ENCODE measurements at regions not wholly inside any gene's neighbourhood (a gene's known extent, or its start where the extent isn't known, plus 50 kb on each side); places are given as distances from the start of the nearest gene placed in this dataset.

DNA sequence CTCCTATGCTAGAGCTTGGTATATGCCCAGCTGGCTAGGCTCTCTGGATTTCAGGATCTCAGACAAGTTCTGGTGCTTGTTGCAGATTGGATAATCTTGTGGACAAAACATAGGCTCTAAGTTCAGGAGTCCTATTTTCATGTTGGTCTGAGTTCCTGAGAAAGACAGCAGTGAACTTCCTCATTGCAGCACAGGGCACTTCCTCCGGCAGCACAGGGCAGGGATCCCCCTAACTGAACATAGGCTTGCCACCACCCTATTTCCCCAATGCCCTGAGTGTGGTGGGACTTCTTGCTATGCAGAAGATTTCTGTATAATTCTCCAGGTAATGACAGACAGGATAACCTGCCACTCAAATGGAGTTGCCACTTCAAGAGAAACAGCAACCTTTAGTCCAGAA is 220.1 kb downstream of the PIK3R1 start:
- TF ChIP-seq, protein P1, sequence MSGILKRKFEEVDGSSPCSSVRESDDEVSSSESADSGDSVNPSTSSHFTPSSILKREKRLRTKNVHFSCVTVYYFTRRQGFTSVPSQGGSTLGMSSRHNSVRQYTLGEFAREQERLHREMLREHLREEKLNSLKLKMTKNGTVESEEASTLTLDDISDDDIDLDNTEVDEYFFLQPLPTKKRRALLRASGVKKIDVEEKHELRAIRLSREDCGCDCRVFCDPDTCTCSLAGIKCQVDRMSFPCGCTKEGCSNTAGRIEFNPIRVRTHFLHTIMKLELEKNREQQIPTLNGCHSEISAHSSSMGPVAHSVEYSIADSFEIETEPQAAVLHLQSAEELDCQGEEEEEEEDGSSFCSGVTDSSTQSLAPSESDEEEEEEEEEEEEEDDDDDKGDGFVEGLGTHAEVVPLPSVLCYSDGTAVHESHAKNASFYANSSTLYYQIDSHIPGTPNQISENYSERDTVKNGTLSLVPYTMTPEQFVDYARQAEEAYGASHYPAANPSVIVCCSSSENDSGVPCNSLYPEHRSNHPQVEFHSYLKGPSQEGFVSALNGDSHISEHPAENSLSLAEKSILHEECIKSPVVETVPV (CRISPR knock-in tag; IDR thresholded peaks at IDR 0.05), result no peak
- TF ChIP-seq TOX (CRISPR knock-in tag; IDR thresholded peaks at IDR 0.05; ENCODE audit: borderline replicate concordance) (no peak), CSDC2 (CRISPR knock-in tag; IDR thresholded peaks at IDR 0.05) (no peak), PPARA (CRISPR knock-in tag; IDR thresholded peaks at IDR 0.05; ENCODE audit: borderline replicate concordance) (no peak)
- TF ChIP-seq, protein P2, sequence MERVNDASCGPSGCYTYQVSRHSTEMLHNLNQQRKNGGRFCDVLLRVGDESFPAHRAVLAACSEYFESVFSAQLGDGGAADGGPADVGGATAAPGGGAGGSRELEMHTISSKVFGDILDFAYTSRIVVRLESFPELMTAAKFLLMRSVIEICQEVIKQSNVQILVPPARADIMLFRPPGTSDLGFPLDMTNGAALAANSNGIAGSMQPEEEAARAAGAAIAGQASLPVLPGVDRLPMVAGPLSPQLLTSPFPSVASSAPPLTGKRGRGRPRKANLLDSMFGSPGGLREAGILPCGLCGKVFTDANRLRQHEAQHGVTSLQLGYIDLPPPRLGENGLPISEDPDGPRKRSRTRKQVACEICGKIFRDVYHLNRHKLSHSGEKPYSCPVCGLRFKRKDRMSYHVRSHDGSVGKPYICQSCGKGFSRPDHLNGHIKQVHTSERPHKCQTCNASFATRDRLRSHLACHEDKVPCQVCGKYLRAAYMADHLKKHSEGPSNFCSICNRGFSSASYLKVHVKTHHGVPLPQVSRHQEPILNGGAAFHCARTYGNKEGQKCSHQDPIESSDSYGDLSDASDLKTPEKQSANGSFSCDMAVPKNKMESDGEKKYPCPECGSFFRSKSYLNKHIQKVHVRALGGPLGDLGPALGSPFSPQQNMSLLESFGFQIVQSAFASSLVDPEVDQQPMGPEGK (CRISPR knock-in tag; IDR thresholded peaks at IDR 0.05; ENCODE audit: borderline replicate concordance), result no peak
- TF ChIP-seq, protein P3, sequence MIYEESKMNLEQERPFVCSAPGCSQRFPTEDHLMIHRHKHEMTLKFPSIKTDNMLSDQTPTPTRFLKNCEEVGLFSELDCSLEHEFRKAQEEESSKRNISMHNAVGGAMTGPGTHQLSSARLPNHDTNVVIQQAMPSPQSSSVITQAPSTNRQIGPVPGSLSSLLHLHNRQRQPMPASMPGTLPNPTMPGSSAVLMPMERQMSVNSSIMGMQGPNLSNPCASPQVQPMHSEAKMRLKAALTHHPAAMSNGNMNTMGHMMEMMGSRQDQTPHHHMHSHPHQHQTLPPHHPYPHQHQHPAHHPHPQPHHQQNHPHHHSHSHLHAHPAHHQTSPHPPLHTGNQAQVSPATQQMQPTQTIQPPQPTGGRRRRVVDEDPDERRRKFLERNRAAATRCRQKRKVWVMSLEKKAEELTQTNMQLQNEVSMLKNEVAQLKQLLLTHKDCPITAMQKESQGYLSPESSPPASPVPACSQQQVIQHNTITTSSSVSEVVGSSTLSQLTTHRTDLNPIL (CRISPR knock-in tag; IDR thresholded peaks at IDR 0.05; ENCODE audit: low read depth), result no peak
- no peak for ATAC-seq

DNA sequence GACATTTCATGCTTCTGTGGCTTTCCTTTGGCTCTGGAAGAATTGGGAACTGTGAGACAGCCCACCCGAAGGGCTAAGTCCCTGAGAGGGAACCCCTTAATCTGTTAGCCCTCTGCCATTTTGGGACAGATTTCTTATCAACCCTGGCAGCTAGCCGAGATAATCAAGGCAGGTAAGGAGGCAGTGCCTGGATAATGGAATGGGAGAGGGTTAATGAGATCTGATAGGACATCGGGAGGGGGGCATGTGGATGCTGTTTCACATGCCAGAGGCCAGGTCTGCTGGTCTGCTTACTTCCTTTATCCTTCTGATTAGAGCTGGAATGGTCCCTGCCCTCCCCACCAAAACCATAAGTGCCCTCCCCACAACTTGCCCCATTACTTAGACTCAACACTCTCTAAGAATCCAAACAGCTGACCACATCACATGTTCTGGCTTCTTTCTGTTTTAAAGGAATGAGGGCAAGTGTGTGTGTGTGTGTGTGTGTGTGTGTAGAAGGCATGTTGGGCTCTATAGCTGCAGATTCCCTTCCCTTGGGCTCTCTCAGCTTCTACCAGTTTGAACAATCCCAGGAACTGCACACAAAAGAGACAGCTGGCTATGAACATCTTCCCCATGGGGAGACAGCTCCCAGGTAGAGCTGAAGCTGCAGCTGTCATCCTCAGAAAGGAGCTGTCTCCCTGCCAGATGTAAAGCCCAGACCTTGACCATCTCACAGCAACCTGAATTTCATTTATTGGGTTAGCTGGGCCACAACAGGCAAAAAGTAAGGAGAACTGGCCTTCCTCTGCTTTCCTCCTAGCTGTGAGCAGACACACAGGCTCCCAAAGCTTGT is 221.3 kb downstream of the PIK3R1 start:
- ATAC-seq, result no peak
- TF ChIP-seq CSDC2 (CRISPR knock-in tag; IDR thresholded peaks at IDR 0.05) (no peak), ZC3H10 (CRISPR knock-in tag; IDR thresholded peaks at IDR 0.05) (no peak), GLIS3 (CRISPR knock-in tag; IDR thresholded peaks at IDR 0.05) (no peak), ZNF565 (CRISPR knock-in tag; conservative IDR thresholded peaks at IDR 0.05; ENCODE audit: low read depth) (no peak), ZFP30 (CRISPR knock-in tag; IDR thresholded peaks at IDR 0.05) (no peak), ZFP3 (CRISPR knock-in tag; IDR thresholded peaks at IDR 0.05) (no peak), ISL1 (CRISPR knock-in tag; IDR thresholded peaks at IDR 0.05) (no peak), TCF4 (CRISPR knock-in tag; IDR thresholded peaks at IDR 0.05; ENCODE audit: borderline replicate concordance) (peak; percentile 36; the same call in 1 of the 2 replicates), BACH2 (CRISPR knock-in tag; IDR thresholded peaks at IDR 0.05; ENCODE audit: borderline replicate concordance) (no peak), ZNF70 (CRISPR knock-in tag; IDR thresholded peaks at IDR 0.05) (no peak), TOX (CRISPR knock-in tag; IDR thresholded peaks at IDR 0.05; ENCODE audit: borderline replicate concordance) (no peak), RARB (CRISPR knock-in tag; IDR thresholded peaks at IDR 0.05) (no peak), PPARA (CRISPR knock-in tag; IDR thresholded peaks at IDR 0.05; ENCODE audit: borderline replicate concordance) (no peak), SNAI2 (CRISPR knock-in tag; IDR thresholded peaks at IDR 0.05) (no peak), ESRRG (CRISPR knock-in tag; IDR thresholded peaks at IDR 0.05) (no peak)
- TF ChIP-seq, protein P2 (CRISPR knock-in tag; IDR thresholded peaks at IDR 0.05; ENCODE audit: borderline replicate concordance), result no peak
- TF ChIP-seq, protein P4, sequence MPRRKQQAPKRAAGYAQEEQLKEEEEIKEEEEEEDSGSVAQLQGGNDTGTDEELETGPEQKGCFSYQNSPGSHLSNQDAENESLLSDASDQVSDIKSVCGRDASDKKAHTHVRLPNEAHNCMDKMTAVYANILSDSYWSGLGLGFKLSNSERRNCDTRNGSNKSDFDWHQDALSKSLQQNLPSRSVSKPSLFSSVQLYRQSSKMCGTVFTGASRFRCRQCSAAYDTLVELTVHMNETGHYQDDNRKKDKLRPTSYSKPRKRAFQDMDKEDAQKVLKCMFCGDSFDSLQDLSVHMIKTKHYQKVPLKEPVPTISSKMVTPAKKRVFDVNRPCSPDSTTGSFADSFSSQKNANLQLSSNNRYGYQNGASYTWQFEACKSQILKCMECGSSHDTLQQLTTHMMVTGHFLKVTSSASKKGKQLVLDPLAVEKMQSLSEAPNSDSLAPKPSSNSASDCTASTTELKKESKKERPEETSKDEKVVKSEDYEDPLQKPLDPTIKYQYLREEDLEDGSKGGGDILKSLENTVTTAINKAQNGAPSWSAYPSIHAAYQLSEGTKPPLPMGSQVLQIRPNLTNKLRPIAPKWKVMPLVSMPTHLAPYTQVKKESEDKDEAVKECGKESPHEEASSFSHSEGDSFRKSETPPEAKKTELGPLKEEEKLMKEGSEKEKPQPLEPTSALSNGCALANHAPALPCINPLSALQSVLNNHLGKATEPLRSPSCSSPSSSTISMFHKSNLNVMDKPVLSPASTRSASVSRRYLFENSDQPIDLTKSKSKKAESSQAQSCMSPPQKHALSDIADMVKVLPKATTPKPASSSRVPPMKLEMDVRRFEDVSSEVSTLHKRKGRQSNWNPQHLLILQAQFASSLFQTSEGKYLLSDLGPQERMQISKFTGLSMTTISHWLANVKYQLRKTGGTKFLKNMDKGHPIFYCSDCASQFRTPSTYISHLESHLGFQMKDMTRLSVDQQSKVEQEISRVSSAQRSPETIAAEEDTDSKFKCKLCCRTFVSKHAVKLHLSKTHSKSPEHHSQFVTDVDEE (CRISPR knock-in tag; IDR thresholded peaks at IDR 0.05), result peak; percentile 67
- TF ChIP-seq, protein P1 (CRISPR knock-in tag; IDR thresholded peaks at IDR 0.05), result no peak

Data from SK-N-SH treated with all-trans-retinoic acid at 6 μM for 48 hours (cell line).